AG10803 (cell line): ENCODE measurements at regions not wholly inside any gene's neighbourhood (a gene's known extent, or its start where the extent isn't known, plus 50 kb on each side); places are given as distances from the start of the nearest gene placed in this dataset.
A peak's percentile ranks its signal among the peaks of the same experiment; 100 is the strongest.

Experiments
- DNase-seq: peaks from one replicate; pipeline ENCODE4 v3.0.0; 2010; ENCODE audit warnings: low read depth
- H3K4me3 ChIP-seq: 2 replicates; pipeline ENCODE4 v1.5.1; 2011; ENCODE audit warnings: mild to moderate bottlenecking, low read length, control low read depth
- TF ChIP-seq, protein P1 (sequence below): conservative IDR thresholded peaks from 2 replicates; pipeline ENCODE4 v1.5.1; 2011; ENCODE audit warnings: mild to moderate bottlenecking, low read length, control low read depth, inconsistent platforms

DNA sequence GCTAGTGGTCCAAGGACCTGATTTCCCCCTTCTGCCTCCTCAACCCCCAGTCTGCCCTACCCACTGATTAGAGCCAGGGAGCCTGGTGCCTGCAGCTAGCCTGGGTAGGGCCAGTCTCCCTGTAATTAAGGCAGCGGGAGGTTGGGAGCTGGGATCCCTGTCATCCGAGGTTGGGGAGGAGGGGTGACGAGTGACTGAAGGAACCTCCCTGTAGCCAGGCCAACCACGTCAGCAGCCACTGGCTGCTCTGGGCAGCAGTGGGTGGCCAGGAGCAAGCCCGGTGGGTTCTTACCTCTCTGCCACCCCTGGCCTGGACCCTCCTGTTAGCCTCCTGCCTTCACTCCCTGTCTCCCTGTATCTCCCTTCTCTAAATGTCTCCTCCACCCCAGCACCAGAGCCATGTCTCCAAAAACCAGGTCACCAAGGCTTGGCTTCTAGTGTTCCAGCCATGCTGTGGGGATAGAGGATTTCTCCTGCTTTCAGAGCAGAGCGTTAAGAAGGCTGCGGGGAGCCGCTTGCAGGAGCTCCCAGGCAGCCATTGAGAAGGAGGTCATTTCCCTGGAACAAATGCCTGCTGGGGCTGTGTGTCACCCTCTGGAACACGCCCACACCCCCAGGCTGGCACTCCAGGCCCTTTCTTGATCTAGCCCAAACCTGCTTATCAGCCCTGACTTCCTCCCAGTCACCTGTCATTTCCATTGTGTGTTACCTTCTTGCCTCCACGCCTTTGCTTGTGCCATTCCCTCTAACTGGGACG lies 65.0 kb upstream of the GGTA1 start:
- TF ChIP-seq, protein P1, sequence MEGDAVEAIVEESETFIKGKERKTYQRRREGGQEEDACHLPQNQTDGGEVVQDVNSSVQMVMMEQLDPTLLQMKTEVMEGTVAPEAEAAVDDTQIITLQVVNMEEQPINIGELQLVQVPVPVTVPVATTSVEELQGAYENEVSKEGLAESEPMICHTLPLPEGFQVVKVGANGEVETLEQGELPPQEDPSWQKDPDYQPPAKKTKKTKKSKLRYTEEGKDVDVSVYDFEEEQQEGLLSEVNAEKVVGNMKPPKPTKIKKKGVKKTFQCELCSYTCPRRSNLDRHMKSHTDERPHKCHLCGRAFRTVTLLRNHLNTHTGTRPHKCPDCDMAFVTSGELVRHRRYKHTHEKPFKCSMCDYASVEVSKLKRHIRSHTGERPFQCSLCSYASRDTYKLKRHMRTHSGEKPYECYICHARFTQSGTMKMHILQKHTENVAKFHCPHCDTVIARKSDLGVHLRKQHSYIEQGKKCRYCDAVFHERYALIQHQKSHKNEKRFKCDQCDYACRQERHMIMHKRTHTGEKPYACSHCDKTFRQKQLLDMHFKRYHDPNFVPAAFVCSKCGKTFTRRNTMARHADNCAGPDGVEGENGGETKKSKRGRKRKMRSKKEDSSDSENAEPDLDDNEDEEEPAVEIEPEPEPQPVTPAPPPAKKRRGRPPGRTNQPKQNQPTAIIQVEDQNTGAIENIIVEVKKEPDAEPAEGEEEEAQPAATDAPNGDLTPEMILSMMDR = no peak
- no peak for DNase-seq
- H3K4me3 ChIP-seq = no peak overlapping the region

DNA sequence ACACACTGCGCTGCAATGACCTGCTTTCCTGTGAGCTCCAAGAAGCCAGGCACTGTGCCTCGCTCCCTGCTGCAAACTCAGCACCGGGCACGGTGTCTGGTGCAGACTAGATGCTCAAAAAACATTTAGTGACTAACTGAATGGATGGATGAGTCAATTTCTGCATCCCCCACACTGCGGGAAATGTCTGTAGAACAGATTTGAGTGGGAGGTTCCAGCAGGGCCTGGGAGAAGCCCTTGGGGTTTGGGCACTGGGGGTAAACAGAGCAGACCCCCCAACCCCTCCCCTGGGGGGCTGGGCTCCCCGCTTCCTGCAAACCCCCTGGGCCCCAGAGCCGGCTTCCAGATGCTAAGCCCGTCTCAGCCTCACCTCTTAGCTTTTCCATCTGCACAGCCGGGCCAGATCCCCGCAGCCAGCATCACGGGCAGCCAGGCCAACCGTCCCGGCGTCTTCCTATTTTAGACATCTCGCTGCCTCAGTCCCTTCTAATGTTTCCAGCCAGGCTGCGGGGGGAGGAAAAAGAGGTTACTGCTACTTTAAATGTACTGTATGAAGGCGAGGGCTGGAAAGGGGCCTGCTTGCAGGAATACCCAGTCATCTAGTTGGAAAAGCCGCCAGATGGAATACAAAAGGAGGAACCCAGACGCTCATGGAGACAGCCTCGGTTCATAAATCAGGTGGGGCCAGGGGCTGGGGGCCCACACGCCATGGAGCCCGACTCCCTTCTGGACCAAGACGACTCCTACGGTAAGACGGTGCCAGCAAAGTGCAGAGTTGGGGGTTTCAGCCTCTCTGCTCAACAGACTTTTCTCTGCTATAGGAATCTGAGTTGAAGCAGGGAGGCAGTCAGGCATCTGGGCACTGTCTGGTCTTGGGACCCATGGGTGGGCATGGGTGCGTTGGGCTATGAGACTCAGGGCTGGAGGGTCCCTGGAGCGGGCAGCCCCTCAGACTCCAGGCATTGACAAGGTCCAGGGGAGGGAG lies 67.1 kb upstream of the GGTA1 start:
- peak overlapping the region; percentile 46 for H3K4me3 ChIP-seq
- DNase-seq = peak; percentile 41

DNA sequence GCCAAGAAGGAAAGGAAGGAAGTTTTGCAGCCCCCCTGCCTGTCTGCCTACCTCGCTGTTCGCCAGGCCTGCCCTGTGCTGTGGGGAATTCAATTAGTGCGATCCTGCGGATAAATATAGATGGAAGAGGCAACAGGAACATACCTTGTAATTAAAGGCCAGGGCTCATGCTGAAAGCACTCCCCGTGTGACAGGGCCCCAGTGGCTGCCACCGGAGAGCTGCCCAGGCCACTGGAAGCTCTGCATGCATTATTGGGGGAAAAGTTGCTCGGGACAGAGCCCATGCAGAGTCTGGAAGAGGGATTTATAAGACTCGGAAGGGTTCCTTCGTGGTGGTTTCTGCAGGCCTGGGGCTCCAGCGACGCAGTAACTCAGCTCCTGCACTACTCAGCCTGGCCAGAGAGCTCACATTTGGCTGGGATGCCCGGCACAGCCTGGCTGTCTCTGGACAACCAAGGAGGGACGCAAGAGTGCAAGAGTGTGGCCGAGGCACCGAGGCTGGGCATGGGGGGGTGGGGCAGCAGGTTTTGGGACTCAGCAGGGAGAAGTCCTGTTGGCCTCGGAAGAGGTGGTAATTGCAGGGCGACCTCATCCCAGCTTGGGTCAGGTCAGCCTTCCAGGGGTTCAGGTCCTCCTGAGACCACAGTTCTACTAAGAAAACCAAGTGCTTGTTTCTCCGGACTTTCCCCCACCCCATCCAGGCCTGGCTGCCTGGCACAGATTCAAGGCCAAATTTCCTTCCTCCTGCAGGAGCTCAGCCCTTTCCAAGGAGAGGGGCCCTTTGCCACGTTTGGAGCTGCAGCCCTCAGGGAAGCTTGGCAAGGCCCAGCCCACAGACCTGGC lies 68.1 kb upstream of the GGTA1 start:
- H3K4me3 ChIP-seq = peak overlapping the region; percentile 46
- no peak for DNase-seq
- TF ChIP-seq, protein P1 = peak; percentile 19

More for the DNA sequence above, 67.1 kb upstream of the GGTA1 start:
- TF ChIP-seq, protein P1 = no peak

DNA sequence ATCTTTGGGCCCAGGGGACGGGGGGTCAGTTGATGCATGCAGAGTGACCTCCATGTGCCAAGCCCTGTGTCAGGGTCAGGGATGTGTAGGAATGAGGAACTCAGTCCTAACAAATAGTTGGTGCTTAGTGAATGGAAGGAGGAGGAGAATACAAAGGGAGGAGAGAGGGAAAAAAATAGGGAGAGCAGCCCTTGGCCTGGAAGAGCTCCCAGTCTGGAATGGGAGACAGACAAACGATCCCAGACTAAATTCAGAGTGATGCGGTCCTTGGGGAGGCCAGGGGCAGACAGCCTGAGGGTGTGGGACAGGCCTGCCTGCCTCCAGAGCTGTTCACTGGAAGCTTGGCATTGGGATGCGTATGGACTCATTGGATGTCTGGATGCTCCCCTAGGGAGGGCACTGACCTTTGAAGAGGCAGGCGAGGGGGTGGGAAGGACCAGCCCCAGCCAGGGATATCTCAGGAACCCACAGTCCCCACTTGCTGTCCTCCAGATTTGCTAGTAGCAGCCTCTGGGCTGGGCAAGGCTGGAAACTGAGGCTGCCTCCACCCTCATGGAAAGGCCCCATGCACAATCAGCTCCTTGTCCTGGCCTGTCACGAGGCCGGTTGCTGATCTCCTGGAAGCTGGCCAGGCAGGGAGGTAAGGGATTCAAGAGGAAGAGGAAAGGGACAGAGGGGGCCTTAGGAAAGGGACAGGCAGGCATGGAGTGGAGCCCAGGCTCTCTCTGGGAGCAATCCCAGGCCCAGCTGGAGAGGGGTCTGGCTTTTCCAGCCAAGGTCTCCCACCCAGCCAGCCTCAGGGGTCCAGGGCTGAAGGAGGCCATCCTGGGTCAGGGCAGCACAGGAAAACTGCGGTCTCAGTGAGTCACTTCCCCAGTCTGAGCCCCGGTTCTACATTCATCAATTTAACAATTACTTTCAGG lies 69.0 kb upstream of the GGTA1 start:
- peak; percentile 33 for DNase-seq
- H3K4me3 ChIP-seq = no peak overlapping the region
- TF ChIP-seq, protein P1 = no peak

DNA sequence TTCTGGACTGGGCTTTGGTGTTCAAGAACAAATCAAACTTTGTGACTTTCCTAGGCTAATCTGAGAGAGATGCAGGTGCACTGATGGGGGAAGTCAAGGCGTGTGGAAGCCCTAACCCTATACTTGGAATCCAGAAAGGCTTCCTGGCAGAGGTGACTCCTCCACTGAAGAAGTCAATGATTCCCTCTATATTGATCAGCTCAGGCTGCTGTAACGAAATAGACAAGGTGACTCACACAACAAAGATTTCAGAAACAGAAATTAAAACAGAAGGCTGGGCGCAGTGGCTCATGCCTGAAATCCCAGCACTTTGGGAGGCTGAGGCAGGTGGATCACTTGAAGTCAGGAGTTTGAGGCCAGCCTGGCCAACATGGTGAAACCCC lies 69.6 kb upstream of the GGTA1 start:
- no peak for DNase-seq
- TF ChIP-seq, protein P1 = no peak
- H3K4me3 ChIP-seq = no peak overlapping the region

DNA sequence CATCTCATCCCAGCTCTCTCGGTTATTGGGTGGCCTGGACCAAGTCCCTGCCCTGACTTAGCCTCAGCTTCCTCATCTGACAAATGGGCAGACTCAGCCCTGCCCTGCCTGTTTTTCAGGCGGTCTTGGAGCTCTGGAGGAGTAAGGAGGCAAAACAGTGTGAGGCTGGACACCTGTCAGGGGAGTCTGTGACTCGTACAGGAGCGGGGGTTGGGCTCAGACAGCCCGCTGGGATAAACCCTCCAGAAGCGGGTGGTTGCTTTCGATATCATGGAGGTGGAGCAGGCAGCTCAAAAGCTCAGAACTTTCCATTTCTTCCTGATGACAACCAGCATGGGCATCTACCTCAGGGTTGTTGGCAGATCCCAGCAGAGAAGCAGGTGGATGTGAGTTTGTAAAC lies 72.9 kb upstream of the GGTA1 start:
- no peak for DNase-seq
- TF ChIP-seq, protein P1 = no peak
- no peak overlapping the region for H3K4me3 ChIP-seq
